Retinal pigment epithelial cell (primary cell): ENCODE measurements at regions not wholly inside any gene's neighbourhood (a gene's known extent, or its start where the extent isn't known, plus 50 kb on each side); places are given as distances from the start of the nearest gene placed in this dataset.

ENCODE experiments used
- DNase-seq: peaks from one replicate; pipeline ENCODE4 v3.0.0-alpha.2; 2010; ENCODE audit warnings: low read depth
- H3K4me3 ChIP-seq: 2 replicates; pipeline ENCODE4 v1.5.1; 2011; ENCODE audit warnings: mild to moderate bottlenecking, low read length, control low read depth, moderate library complexity
- CTCF ChIP-seq: conservative IDR thresholded peaks from 2 replicates; pipeline ENCODE4 v1.5.1; 2011; ENCODE audit warnings: low read depth, low read length, control low read depth, inconsistent platforms

- H3K4me3 ChIP-seq, result no peak overlapping the region
- TF ChIP-seq CTCF, result no peak
- DNase-seq, result peak; percentile 20
These were observed 175.2 kb upstream of the SALL1 start for GRCh38 chr16:51326131-51326856.

- H3K4me3 ChIP-seq, result no peak overlapping the region
- TF ChIP-seq CTCF, result no peak
- no peak for DNase-seq
These were observed 170.2 kb upstream of the SALL1 start for GRCh38 chr16:51321251-51321650.

- DNase-seq, result no peak
- TF ChIP-seq CTCF, result no peak
- no peak overlapping the region for H3K4me3 ChIP-seq
These were observed 166.5 kb upstream of the SALL1 start for GRCh38 chr16:51317575-51317974.

GRCh38 chr16:51313198-51313597, 162.1 kb upstream of the SALL1 start:
- no peak for TF ChIP-seq CTCF
- H3K4me3 ChIP-seq, result no peak overlapping the region
- no peak for DNase-seq

GRCh38 chr16:51312363-51313150, 161.5 kb upstream of the SALL1 start:
- H3K4me3 ChIP-seq, result no peak overlapping the region
- no peak for DNase-seq
- no peak for TF ChIP-seq CTCF

GRCh38 chr16:51310159-51310558, 159.1 kb upstream of the SALL1 start:
- DNase-seq, result no peak
- TF ChIP-seq CTCF, result no peak

More at GRCh38 chr16:51310159-51310558, 159.1 kb upstream of the SALL1 start:
- H3K4me3 ChIP-seq, result no peak overlapping the region
